HG03558 (cell line): ENCODE measurements at regions not wholly inside any gene's neighbourhood (a gene's known extent, or its start where the extent isn't known, plus 50 kb on each side); places are given as distances from the start of the nearest gene placed in this dataset.

Experiments
- ATAC-seq: cut with Tn5 transposase; IDR thresholded peaks from one replicate; pipeline ENCODE4 v1.9.1; 2021; ENCODE audit warnings: moderate number of reproducible peaks; ENCODE audit not compliant: unreplicated experiment; ENCODE audit errors: extremely low read depth

DNA sequence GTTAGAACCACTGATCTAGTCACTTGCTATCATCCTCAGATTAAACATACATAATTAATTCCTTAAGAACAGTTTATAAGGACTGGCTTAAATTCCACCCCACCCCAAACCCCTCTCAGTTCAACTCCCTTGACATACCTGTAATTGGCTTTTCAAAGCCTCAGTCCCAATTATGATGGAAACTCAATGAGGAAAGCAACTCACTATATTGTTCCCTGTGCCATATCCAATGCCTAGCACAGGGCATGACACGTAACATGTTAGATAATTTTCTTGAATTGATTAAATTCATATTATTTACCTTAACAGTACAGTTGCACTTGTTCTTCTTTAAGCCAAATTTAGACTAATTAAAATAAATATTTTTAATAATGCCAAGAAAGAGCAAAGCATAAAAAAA, 465.1 kb upstream of the CHAC2 start:
- ATAC-seq: no peak

DNA sequence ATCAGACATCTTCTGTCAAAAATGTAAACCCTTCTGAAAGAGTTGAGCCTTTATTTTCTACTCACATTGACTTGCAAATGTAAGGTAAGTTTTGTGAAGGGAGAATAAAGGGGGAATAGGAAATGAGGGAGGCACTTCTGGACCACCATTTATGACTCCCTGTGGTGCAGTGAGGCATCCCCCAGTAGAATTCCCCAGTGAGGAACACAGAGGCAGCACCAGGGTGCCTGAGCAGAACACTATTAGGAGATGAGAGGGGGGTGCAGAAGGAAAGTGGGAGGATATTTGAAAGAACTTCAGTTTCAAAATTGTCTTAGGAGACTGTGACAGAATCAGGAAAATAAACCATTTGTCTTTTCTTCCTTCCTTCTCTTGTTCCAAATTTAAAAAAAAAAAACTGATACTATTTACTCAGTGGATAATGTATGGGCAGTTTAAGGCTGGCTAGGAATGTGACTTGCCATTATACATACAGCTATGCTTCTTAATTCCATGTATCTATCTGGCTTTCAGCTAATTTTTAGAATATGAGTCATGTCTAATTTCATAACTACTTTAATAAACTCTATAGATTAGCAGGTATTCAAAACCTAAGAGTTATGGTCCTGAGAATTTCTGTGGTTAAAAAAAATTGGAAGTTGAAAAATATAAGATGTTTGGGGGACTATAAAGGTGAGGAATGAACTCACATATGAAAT, 478.1 kb upstream of the CHAC2 start:
- no peak for ATAC-seq

DNA sequence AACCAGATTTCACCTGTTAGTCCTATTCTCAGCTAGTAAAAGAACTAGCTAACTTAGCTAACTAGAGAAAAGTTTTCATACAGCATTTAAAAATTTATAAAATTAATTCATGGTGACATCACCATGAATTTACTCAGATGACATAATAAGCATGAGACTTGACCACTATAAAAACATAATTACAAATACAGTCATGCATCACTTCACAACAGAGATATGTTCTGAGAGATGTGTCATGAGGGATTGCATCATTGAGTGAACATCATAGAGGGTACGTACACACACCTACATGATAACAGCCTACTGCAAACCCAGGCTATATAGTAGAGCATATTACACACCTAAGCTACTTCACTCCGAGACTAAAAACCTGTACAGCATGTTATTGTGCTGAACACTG, 481.3 kb upstream of the CHAC2 start:
- ATAC-seq: no peak

GRCh38 chr2:53275743-53276142, 491.9 kb upstream of the CHAC2 start:
- ATAC-seq: no peak

- no peak for ATAC-seq
These were observed 499.0 kb upstream of the CHAC2 start for GRCh38 chr2:53268626-53269025.

GRCh38 chr2:53268086-53268485, 499.5 kb upstream of the CHAC2 start:
- no peak for ATAC-seq

- ATAC-seq: no peak
These were observed 501.9 kb upstream of the CHAC2 start for GRCh38 chr2:53265544-53266299.

DNA sequence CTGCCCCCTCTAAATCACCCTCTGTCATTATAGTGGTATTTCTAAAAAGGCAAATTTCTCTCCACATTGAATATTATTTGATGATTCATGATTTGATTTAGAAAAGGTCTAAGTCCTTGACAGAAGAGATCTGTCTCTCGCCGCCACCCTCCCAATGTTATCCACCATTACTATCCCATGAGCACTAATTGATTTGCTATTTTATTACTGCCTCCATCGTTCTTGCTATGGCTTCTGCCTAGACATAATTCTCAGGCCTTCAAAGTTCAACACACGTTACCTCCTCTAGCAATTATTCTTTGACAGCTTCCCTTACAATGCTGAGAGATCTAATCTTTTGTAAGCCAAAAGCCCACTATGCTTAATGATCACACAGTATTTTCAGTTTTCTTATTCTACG, 507.0 kb upstream of the CHAC2 start:
- no peak for ATAC-seq

GRCh38 chr2:53259395-53260009, 508.1 kb upstream of the CHAC2 start:
- ATAC-seq: no peak

DNA sequence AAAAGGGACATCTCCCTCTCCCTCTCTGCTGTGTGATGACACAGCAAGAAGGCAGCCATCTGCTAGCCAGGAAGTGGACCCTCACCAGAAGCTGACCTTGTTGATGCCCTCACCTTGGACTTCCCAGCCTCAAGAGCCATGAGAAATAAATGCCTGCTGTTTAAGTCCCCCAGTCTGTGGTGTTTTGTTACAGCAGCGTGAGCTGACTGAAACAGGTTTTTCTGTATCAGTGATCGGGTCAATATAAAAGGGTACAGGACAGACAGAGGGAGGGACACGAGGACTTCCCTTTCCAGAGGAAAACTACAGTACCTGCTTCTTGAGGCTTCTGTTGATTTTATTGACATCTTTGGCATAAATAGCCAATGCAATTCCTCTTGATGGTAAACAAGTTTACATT, 510.3 kb upstream of the CHAC2 start:
- no peak for ATAC-seq

DNA sequence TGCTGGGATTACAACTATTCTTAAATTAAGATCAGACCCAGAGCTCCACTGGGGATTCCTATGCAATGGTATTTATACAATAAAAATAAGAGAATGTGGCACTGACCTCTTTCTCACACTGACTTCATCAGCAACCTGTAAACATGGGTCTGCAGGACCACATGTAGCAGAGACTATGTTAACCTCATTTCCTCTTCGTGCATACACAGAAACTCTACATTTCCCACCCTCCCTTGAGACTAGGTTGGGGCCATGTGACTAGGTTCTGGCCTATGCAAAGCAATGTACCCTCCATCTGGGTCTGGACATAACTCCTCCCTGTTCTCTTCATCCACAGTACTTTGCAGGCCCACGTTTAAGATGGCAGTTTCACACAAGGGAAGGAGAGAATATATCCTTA, 514.4 kb upstream of the CHAC2 start:
- ATAC-seq: no peak

- ATAC-seq: no peak
These were observed 515.5 kb upstream of the CHAC2 start for GRCh38 chr2:53252115-53252514.

DNA sequence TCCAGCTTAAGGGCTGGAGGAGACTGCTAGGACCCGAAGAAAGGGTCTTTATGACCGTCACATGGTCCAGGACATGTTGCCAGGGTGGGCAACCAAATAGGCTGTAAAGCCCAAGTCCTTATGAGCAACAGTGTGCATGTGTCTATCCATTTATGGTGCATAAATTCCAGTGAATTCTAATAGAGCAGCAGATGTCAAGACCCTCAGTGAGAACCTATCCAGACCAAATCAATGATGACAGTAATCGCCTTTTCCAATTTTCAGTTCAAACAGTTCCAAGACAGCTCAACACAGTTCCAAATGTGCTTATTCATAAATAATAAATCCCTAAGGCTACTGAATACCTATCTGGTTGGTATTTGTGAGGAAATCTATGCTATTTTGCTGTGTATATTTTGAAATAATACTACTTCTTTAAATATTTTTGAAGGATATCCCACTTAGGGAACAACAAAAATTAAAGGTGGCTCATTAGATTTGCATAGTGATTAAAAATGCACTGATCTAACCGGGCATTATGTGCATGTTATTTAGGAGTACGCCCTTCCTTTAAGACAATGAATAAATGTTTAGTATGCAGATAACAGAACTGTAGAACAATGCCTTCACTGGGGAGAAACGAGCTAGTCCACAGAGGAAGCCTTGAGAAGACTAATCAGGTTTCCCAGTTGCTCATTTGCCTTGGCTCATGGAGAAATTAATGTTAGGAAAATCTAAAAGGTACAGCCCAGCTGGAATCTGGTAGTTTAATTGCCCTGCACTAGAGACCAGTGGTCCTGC, 519.5 kb upstream of the CHAC2 start:
- no peak for ATAC-seq

DNA sequence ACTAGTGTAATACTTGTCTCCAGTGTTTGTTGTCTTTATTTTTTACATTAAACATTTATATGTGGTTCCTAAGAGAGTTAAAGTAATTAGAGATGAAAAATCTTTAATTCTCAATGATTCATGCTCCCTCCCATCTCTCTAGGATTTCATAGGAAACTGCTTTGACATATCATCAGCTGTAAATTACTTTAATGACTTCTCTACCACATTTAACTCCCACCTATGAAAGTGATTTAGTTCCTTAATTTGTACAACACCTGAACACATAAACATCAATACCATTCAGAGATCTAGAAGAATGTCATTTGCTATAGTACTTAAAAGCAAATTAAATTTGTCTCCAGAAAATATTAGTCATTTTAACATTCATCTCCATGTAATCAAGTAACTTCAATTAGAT, 524.2 kb upstream of the CHAC2 start:
- ATAC-seq: no peak

DNA sequence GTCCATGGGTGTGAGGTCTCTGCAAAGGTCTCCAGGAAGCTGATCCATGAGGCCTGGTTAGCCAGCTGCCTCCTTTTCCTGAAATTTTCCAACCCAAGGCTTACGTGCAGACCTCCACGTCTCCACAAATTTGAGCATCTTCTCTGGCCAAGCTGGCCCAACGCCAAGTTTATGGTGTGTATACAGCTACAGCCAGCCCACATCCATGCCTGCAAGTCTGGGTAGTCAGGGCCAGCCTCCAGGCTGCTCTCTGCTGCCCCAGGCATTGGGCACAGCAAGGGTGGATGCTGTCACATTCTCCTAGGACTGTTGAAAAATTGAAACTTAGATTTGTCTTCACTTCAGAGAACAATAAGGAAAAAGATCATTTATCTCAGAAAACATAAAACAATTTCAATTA, 525.5 kb upstream of the CHAC2 start:
- ATAC-seq: no peak

DNA sequence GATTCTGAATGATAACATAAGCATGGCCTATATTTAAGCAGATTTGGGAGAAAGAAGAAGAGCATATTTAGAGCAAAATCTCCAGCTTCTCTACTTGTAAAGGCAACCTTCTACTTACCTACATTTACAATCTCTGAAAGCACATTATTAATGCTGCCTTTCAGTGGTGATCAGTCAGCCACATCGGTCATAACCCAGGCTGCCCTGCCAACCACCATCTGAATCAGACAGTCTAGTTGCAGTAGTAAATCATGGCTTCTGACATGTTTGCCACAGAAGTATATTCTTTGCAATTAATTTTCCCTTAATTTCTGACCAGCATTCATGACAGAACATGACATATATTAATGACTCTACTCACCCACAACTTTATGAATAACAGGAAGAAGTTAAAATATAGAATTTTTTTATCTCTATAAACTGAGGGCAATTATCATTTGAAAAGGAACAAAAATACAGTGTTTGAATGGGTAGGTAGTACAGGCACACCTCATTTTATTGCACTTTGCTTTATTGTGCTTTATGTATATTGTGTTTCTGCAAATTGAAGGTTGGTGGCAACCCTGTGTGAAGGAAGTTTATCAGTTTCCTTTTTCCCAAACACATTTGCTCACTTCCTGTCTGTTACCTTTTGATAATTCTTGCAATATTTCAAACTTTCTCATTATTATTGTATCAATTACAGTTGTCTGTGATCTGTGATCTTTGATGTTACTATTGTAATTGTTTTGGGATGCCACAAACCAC, 531.6 kb upstream of the CHAC2 start:
- no peak for ATAC-seq

DNA sequence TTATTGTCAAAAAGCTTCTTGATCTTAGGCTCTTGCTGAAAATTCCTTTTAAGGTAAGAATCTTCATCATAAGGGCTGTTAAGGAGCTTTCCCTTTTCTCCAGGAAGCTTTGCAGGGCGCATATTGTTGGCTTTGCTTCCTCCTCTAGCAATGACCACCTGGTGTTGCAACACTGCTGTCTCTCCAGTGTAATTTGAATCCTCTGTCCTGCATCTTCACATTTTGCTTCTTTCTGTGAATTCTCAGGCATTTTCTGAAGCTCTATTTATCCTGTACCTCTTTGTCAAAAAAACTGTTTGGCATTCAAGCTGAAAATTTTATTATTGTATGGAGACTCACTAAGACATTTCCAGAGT, 533.1 kb upstream of the CHAC2 start:
- no peak for ATAC-seq

DNA sequence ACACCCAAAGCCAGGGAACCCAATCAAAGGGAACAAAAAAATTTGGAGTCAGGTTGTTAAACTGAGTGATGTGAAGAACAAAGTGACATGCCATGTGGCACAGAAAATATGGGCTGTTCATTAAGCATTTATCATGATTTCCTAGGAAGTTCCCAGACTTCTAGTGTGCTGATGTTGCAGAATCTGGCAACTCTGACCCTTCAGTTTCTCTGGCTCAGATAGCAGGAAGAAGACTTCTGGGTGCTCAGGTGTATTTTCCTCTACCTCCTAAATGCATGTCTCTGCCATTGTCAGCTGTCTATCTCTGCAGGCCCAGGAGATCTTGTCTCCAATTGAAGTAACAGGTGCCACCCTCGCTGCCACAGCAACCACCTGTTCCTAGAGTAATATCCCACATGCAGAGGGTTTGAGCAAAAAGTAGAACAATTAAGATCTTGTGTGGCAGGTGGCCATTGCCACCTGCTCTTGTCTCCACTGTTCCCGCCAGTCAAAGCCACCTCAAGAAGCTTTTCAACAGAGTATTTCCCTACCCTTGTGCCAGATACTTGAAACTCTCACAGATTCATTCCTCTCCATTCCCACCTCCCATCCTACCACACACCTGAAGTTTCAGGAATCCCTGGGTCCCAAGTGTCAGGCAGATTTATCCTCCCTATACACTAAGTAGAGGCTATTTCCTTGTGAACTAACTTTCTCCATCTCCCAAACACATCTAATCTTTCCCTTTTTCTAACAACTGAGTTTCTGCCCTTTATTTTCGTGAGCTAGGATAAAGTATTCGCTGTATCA, 533.7 kb upstream of the CHAC2 start:
- ATAC-seq: no peak

DNA sequence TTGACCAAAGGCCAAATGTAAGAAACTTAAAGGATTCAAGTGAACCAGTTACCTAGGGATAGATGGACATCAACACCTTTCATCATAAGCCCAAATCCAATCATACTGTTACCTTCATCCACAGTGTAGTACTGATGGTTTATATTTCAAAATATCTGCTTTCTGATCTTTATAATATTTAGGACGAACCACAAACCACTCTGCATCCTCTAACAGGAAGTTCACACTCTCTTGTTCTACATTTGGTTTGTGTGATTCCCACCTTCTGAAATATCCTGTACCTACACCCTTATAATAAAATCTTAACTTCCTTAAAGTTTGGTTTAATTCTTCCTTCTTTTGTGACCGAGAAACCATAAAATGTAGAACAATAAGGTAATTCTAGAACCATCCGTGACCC, 535.7 kb upstream of the CHAC2 start:
- no peak for ATAC-seq

DNA sequence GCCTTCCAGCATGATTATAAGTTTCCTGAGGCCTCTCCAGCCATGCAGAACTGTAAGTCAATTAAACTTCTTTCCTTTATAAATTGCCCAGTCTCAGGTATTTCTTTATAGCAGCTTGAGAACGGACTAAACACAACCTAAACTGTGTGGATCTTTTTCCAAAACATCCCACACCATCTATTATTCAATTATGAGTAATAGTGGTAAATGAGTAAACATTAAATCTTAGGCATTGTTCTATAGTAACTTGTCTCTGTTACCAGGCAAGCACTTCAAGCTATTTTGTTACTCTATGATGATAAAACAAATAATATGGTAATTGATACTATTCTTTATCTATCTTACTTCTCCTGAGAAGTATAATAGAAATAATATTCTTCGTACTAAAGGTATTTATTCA, 536.9 kb upstream of the CHAC2 start:
- no peak for ATAC-seq
